Coronary artery (tissue), 2 donors: ENCODE measurements at regions not wholly inside any gene's neighbourhood (a gene's known extent, or its start where the extent isn't known, plus 50 kb on each side); places are given as distances from the start of the nearest gene placed in this dataset.

Source experiments
- DNase-seq: peaks from one replicate; pipeline ENCODE4 v3.0.0-alpha.2; 2017; ENCODE audit warnings: low spot score
- H3K27ac ChIP-seq, 2 donors: fragments of 200-600 bp; sonication (generic); one replicate each; pipeline ENCODE4 v1.5.1; 2016 to 2019
- H3K4me3 ChIP-seq: fragments of 200-600 bp; sonication (generic); 2 replicates; pipeline ENCODE4 v1.5.1; 2016; ENCODE audit warnings: mild to moderate bottlenecking, moderate library complexity
- TF ChIP-seq, protein P1 (sequence below): fragments of 200-600 bp; sonication (generic); IDR thresholded peaks from one replicate; pipeline ENCODE4 v1.5.1; 2019; ENCODE audit warnings: antibody characterized with exemption

DNA sequence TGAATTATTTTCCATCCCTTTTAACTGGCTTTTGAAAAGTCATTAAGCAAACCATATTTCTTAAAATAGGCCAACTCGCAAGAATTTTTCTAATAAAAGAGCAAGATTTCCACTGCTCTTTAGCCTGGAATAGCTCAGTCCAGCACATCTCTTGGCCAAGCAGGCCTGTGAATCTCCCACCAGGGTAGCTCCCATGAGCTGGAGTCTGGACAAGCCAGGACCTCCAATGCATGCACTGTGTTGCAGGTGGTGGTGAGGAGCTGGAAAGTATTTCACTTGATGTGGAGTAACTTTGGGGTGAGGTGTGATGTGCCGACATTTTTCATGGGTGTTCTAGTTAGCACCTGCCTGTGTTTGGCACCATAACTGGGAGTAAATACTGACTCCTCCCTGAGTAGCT, 117.3 kb upstream of the TBX20 start:
- no peak overlapping the region for H3K4me3 ChIP-seq
- TF ChIP-seq, protein P1, sequence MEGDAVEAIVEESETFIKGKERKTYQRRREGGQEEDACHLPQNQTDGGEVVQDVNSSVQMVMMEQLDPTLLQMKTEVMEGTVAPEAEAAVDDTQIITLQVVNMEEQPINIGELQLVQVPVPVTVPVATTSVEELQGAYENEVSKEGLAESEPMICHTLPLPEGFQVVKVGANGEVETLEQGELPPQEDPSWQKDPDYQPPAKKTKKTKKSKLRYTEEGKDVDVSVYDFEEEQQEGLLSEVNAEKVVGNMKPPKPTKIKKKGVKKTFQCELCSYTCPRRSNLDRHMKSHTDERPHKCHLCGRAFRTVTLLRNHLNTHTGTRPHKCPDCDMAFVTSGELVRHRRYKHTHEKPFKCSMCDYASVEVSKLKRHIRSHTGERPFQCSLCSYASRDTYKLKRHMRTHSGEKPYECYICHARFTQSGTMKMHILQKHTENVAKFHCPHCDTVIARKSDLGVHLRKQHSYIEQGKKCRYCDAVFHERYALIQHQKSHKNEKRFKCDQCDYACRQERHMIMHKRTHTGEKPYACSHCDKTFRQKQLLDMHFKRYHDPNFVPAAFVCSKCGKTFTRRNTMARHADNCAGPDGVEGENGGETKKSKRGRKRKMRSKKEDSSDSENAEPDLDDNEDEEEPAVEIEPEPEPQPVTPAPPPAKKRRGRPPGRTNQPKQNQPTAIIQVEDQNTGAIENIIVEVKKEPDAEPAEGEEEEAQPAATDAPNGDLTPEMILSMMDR, result no peak

DNA sequence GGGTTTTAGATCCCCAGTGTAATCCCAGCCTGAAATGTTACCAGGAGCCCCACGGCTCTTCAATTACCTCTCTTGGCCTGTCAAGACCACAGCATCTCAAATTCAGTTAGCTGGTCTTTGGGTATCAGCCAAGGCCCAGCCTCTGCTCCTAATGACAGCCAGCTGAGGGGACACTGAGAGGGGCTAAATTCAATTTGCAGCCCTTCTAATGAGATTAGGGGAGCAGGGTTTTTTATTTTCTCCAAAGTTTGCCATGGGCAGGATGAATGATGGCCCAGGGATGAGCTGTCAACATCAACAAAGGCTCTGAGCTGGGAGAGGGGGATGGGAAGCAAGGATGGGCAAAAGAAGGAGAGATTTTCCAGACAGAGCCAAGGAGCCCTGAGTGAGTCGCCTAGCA, 116.8 kb upstream of the TBX20 start:
- TF ChIP-seq, protein P1, result no peak
- Histone ChIP-seq H3K4me3 (no peak overlapping the region), H3K27ac (no peak overlapping the region)
- peak; percentile 41 for DNase-seq

More for the DNA sequence above, 117.3 kb upstream of the TBX20 start:
- H3K27ac ChIP-seq, result no peak overlapping the region
- DNase-seq, result peak; percentile 2

DNA sequence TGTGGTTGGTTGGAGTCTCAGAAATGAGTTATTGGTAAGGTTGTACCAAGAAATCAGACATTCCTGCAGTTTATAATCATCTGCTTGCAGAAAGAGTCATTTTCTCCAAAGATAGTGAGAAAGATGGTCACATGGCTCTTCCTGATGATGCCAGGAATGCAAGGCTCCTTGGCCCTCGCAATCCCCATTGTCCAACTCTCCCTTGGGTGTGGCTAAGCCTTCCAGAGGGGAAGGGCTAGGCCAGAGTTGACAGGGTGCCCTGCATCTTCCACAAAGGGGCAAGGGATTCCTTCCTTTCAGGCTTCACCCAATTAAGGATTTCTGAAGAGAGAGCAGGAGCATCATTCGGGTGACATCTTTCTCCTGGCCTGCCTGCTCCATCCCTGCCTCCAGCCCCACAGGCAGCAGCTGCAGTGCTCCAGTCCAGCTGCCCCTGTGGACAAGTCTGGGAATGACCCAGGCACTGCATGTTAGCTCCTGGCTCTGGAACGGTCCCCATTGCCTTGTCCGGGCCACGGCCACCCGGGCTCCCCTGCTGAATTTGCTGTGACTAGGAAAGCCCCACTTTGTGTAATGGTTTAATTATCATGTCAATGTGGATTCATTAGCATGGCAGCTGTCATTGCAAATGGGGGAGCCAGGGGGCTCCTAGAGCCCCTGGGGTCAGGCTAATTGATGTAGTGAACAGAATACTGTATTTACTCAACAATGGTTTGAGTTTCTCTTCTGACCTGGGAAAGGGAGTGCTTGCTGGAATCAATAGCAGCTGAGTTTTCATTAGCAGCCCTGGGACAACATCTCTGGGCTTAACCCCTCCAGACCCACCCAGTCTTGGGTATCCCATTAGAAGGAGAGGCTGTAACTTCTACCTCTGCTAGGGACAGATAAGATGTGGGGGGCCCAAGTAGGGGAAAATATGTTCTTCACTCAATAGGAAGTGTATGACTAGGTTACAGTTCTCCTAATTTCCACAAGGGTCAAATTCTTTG, 112.6 kb upstream of the TBX20 start:
- DNase-seq, result peak; percentile 49

DNA sequence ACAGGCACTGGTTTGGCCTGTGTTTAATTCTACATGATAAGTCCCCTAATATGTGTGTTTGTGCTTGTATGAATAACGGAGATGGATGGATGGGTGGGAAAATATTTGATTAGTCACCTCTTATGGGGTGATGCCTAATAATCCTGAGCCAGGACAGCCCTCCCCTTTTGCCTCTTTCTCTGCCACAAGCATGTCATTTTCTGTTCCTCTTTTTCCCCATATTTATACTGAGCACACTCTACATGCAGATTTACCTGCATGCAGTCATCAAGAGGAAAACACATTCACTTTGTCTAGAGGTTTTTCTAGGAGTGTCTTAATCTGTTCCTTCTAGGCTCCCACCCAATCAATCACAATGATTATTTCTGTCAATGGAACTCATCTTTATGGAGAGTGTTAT, 111.6 kb upstream of the TBX20 start:
- Histone ChIP-seq H3K27ac (no peak overlapping the region), H3K4me3 (no peak overlapping the region)
- TF ChIP-seq, protein P1, result no peak
- DNase-seq, result no peak

More for the DNA sequence above, 112.6 kb upstream of the TBX20 start:
- TF ChIP-seq, protein P1, result no peak
- H3K27ac ChIP-seq, result no peak overlapping the region
- no peak overlapping the region for H3K4me3 ChIP-seq

DNA sequence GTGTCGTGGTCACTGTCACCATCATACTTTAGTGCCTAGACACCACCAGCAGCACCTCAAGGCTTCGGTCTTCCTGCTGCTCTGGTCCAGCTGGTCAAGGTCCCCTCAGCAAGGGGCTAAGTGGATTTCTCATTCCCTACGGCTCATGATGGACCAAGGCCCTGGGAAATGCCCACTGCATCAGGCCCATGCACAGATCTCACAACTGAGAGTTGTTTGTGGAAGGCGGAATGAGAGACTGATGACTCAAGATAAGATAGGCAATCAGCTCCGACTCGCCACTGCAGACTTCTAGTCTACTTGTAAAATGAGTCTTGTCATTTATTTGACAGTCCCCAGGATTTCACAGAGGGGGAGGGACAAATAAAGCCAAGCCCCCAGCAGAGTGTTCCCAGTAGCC, 108.4 kb upstream of the TBX20 start:
- peak; percentile 40 for DNase-seq
- Histone ChIP-seq H3K27ac (no peak overlapping the region), H3K4me3 (no peak overlapping the region)
- TF ChIP-seq, protein P1, result no peak

DNA sequence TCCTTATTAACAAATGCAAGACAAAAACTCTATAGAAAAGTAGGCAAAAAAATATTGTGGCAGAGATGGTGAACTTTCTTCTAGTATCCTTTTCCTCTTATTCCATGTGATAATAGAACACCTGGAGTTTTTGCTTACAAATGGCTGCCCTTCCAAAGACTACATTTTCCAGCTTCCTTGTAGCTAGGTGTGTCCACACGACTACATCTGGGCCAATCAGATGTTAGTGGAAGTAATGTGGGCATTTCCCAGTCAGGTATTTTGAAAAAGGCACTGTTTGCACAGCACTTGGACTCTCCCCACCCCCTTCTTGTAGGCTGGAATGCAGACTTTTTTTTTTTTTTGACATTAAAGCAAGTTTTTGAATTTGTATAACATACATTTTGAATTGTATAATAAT, 105.5 kb upstream of the TBX20 start:
- TF ChIP-seq, protein P1, result no peak
- DNase-seq, result no peak
- no peak overlapping the region for H3K27ac ChIP-seq
- no peak overlapping the region for H3K4me3 ChIP-seq

DNA sequence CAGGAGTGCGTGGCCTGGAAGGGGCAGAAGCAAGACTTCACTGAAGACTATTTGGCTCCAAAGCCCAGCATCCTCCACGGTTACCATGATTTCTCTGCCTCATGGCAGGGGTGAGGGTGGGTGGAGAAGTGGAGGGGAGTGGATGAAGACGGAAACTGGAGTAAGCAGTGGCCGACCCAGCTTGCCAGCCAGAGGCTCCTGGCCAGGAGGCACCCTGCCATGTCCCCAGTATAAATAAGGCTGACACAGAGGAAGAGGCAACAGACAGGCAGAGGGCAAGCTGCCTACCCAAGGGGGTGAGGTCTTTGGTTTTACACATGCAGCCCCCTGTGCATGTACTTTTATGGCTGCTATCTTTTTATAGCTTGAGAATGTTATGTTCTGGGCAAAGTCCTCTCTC, 102.6 kb upstream of the TBX20 start:
- TF ChIP-seq, protein P1, result no peak
- Histone ChIP-seq H3K27ac (no peak overlapping the region), H3K4me3 (no peak overlapping the region)
- peak; percentile 36 for DNase-seq
